B cell (primary cell): ENCODE measurements at regions not wholly inside any gene's neighbourhood (a gene's known extent, or its start where the extent isn't known, plus 50 kb on each side); places are given as distances from the start of the nearest gene placed in this dataset.

Source experiments
- CTCF ChIP-seq: fragments of 200-600 bp; IDR thresholded peaks from one replicate; pipeline ENCODE4 v1.8.0; 2022; ENCODE audit warnings: antibody characterized with exemption, mild to moderate bottlenecking
- EZH2 ChIP-seq: IDR thresholded peaks from 2 replicates; pipeline ENCODE4 v1.6.1; 2012; ENCODE audit warnings: borderline replicate concordance, low read depth, mild to moderate bottlenecking, moderate library complexity, low read length; ENCODE audit not compliant: insufficient read depth, poor library complexity, severe bottlenecking

- TF ChIP-seq EZH2, result no peak
- no peak for TF ChIP-seq CTCF
Observed at GRCh38 chr2:118786746-118787145, 60.7 kb downstream of the EN1 start.
